GM23248 (cell line): ENCODE measurements at regions not wholly inside any gene's neighbourhood (a gene's known extent, or its start where the extent isn't known, plus 50 kb on each side); places are given as distances from the start of the nearest gene placed in this dataset.

Experiments used
- DNase-seq: peaks from one replicate; pipeline ENCODE4 v3.0.0-alpha.2; 2015
- H2AFZ ChIP-seq: fragments of 200-600 bp; sonication (generic); 2 replicates; pipeline ENCODE4 v1.6.1; 2016; ENCODE audit warnings: antibody characterized with exemption
- H3F3A ChIP-seq: fragments of 200-600 bp; sonication (generic); 2 replicates; pipeline ENCODE4 v1.6.1; 2016; ENCODE audit warnings: mild to moderate bottlenecking, antibody characterized with exemption, mixed run types; ENCODE audit not compliant: insufficient read depth
- H3K27ac ChIP-seq: fragments of 200-600 bp; sonication (generic); 2 replicates; pipeline ENCODE4 v1.5.1; 2016; ENCODE audit warnings: mild to moderate bottlenecking
- H3K27me3 ChIP-seq: fragments of 200-600 bp; sonication (generic); replicated peaks from 2 replicates; pipeline ENCODE4 v1.6.1; 2016; ENCODE audit warnings: mild to moderate bottlenecking; ENCODE audit not compliant: insufficient read depth
- H3K36me3 ChIP-seq: fragments of 200-600 bp; sonication (generic); 2 replicates; pipeline ENCODE4 v1.6.1; 2016; ENCODE audit warnings: low read depth, mild to moderate bottlenecking
- H3K4me1 ChIP-seq: fragments of 200-600 bp; sonication (generic); 2 replicates; pipeline ENCODE4 v1.6.1; 2016; ENCODE audit warnings: mild to moderate bottlenecking; ENCODE audit not compliant: insufficient read depth
- H3K4me2 ChIP-seq: fragments of 200-600 bp; sonication (generic); one replicate; pipeline ENCODE4 v1.6.1; 2016; ENCODE audit warnings: mild to moderate bottlenecking; ENCODE audit not compliant: unreplicated experiment
- H3K4me3 ChIP-seq: fragments of 200-600 bp; sonication (generic); 2 replicates; pipeline ENCODE4 v1.5.1; 2016; ENCODE audit warnings: mild to moderate bottlenecking
- H3K79me2 ChIP-seq: fragments of 200-600 bp; sonication (generic); 2 replicates; pipeline ENCODE4 v1.6.1; 2016; ENCODE audit warnings: mild to moderate bottlenecking; ENCODE audit not compliant: insufficient read depth
- H3K9ac ChIP-seq: fragments of 200-600 bp; sonication (generic); 2 replicates; pipeline ENCODE4 v1.6.1; 2016; ENCODE audit warnings: mild to moderate bottlenecking
- H3K9me2 ChIP-seq: fragments of 200-600 bp; sonication (generic); 2 replicates; pipeline ENCODE4 v1.6.1; 2016; ENCODE audit warnings: mixed run types, mild to moderate bottlenecking, moderate library complexity; ENCODE audit not compliant: insufficient read depth
- H3K9me3 ChIP-seq: fragments of 200-600 bp; sonication (generic); one replicate; pipeline ENCODE4 v1.6.1; 2017; ENCODE audit warnings: low read depth
- H4K20me1 ChIP-seq: fragments of 200-600 bp; sonication (generic); 2 replicates; pipeline ENCODE4 v1.6.0; 2016; ENCODE audit not compliant: insufficient read depth
- EZH2 ChIP-seq: fragments of 200-600 bp; sonication (generic); IDR thresholded peaks from 2 replicates; pipeline ENCODE4 v1.6.1; 2018; ENCODE audit warnings: antibody characterized with exemption, mild to moderate bottlenecking; ENCODE audit not compliant: insufficient read depth, poor library complexity, severe bottlenecking
- EZH2phosphoT487 ChIP-seq: fragments of 200-600 bp; sonication (generic); IDR thresholded peaks from 2 replicates; pipeline ENCODE4 v1.6.1; 2018; ENCODE audit warnings: antibody characterized with exemption, moderate library complexity, mild to moderate bottlenecking, low read depth; ENCODE audit not compliant: insufficient read depth
- WGBS, 2 experiments: methylation state at CpG; one replicate each; pipeline ENCODE4 v1.1.6; 2015 to 2017; ENCODE audit warnings: low lambda C conversion rate in 2 of 2, low coverage in 1 of 2; ENCODE audit errors: missing lambda C conversion rate in 2 of 2; 5-methylcytosine and 5-hydroxymethylcytosine counted together
- in situ Hi-C: fragments of 300-500 bp; cut with MboI; formaldehyde crosslinking; loops from 2 replicates; pipeline ENCODE4 v1.15.0; 2020

- H3K4me1 ChIP-seq: no peaks in the 10 kb centered on the region
- no peaks in the 10 kb centered on the region for H4K20me1 ChIP-seq
- no peaks in the 10 kb centered on the region for H3K36me3 ChIP-seq
- no peak overlapping the region for H2AFZ ChIP-seq
- no peak for TF ChIP-seq EZH2phosphoT487
- no peak for TF ChIP-seq EZH2
- in situ Hi-C loops: no loop called here
- no peak for DNase-seq
- no peak overlapping the region for H3K4me2 ChIP-seq
- H3K9ac ChIP-seq: no peak overlapping the region
- H3K9me2 ChIP-seq: no peaks in the 10 kb centered on the region
- no peaks in the 10 kb centered on the region for H3F3A ChIP-seq
- H3K27me3 ChIP-seq: no peaks in the 10 kb centered on the region
- no peak overlapping the region for H3K27ac ChIP-seq
- no peaks in the 10 kb centered on the region for H3K9me3 ChIP-seq
- no peak overlapping the region for H3K4me3 ChIP-seq
- H3K79me2 ChIP-seq: no peaks in the 10 kb centered on the region
- 73% methylated on average over 3 of the region's 3 CpGs for WGBS, 2 experiments
Measured at GRCh38 chr2:14717131-14717530, 84.6 kb downstream of the LRATD1 start.

GRCh38 chr2:14720319-14720718, 87.8 kb downstream of the LRATD1 start:
- Histone ChIP-seq H3K36me3 (no peaks in the 10 kb centered on the region), H3K4me2 (no peak overlapping the region), H3K9me2 (no peaks in the 10 kb centered on the region), H3K27ac (no peak overlapping the region), H3K27me3 (no peaks in the 10 kb centered on the region), H3K9me3 (no peaks in the 10 kb centered on the region), H3K4me3 (no peak overlapping the region), H3K4me1 (no peaks in the 10 kb centered on the region), H3F3A (no peaks in the 10 kb centered on the region), H3K9ac (no peak overlapping the region), H4K20me1 (no peaks in the 10 kb centered on the region), H3K79me2 (no peaks in the 10 kb centered on the region), H2AFZ (no peak overlapping the region)
- WGBS, 2 experiments: 58 to 59% methylated on average over 5 of the region's 5 CpGs
- in situ Hi-C loops: no loop called here
- TF ChIP-seq EZH2phosphoT487 (no peak), EZH2 (no peak)
- DNase-seq: peak; percentile 29

- Histone ChIP-seq H3K27me3 (no peaks in the 10 kb centered on the region), H3K4me2 (no peak overlapping the region), H3K9me3 (no peaks in the 10 kb centered on the region), H3K36me3 (no peaks in the 10 kb centered on the region), H3F3A (no peaks in the 10 kb centered on the region), H3K9me2 (no peaks in the 10 kb centered on the region), H3K79me2 (no peaks in the 10 kb centered on the region), H2AFZ (no peak overlapping the region), H4K20me1 (no peaks in the 10 kb centered on the region), H3K4me3 (no peak overlapping the region), H3K27ac (no peak overlapping the region), H3K4me1 (no peaks in the 10 kb centered on the region), H3K9ac (no peak overlapping the region)
- 88 to 90% methylated on average over 2 of the region's 2 CpGs for WGBS, 2 experiments
- in situ Hi-C loops: no loop called here
- DNase-seq: no peak
- TF ChIP-seq EZH2phosphoT487 (no peak), EZH2 (no peak)
Measured at GRCh38 chr2:14720739-14721138, 88.2 kb downstream of the LRATD1 start.

- no peaks in the 10 kb centered on the region for H3K79me2 ChIP-seq
- H3K9me2 ChIP-seq: no peaks in the 10 kb centered on the region
- no peaks in the 10 kb centered on the region for H3K27me3 ChIP-seq
- H3K4me1 ChIP-seq: no peaks in the 10 kb centered on the region
- H3K9me3 ChIP-seq: no peaks in the 10 kb centered on the region
- no peak overlapping the region for H3K9ac ChIP-seq
- DNase-seq: peak; percentile 51
- H3K27ac ChIP-seq: no peak overlapping the region
- in situ Hi-C loops: no loop called here
- no peak for TF ChIP-seq EZH2
- no peak for TF ChIP-seq EZH2phosphoT487
- H4K20me1 ChIP-seq: no peaks in the 10 kb centered on the region
- H2AFZ ChIP-seq: no peak overlapping the region
- H3K36me3 ChIP-seq: no peaks in the 10 kb centered on the region
- no peak overlapping the region for H3K4me3 ChIP-seq
- H3K4me2 ChIP-seq: no peak overlapping the region
- WGBS, 2 experiments: 19 to 20% methylated on average over 3 of the region's 3 CpGs
- H3F3A ChIP-seq: no peaks in the 10 kb centered on the region
Measured at GRCh38 chr2:14722904-14723570, 90.5 kb downstream of the LRATD1 start.

- TF ChIP-seq EZH2 (no peak), EZH2phosphoT487 (no peak)
Measured at GRCh38 chr2:14723684-14724083, 91.2 kb downstream of the LRATD1 start.

More at GRCh38 chr2:14723684-14724083, 91.2 kb downstream of the LRATD1 start:
- no peaks in the 10 kb centered on the region for H3K9me3 ChIP-seq
- H4K20me1 ChIP-seq: no peaks in the 10 kb centered on the region
- no peak overlapping the region for H3K4me2 ChIP-seq
- H3K27me3 ChIP-seq: no peaks in the 10 kb centered on the region
- no peak overlapping the region for H2AFZ ChIP-seq
- in situ Hi-C loops: no loop called here
- H3K9me2 ChIP-seq: no peaks in the 10 kb centered on the region
- DNase-seq: no peak
- H3K79me2 ChIP-seq: no peaks in the 10 kb centered on the region
- 65 to 66% methylated on average over 5 of the region's 5 CpGs for WGBS, 2 experiments
- H3K27ac ChIP-seq: no peak overlapping the region
- H3K4me1 ChIP-seq: no peaks in the 10 kb centered on the region
- H3K36me3 ChIP-seq: no peaks in the 10 kb centered on the region
- H3K4me3 ChIP-seq: no peak overlapping the region
- H3K9ac ChIP-seq: no peak overlapping the region
- H3F3A ChIP-seq: no peaks in the 10 kb centered on the region
